Loucy (cell line): ENCODE measurements at regions not wholly inside any gene's neighbourhood (a gene's known extent, or its start where the extent isn't known, plus 50 kb on each side); places are given as distances from the start of the nearest gene placed in this dataset.

Source experiments
- H2AFZ ChIP-seq: fragments of 200-600 bp; sonication (generic); 2 replicates; pipeline ENCODE4 v1.6.0; 2016; ENCODE audit warnings: antibody characterized with exemption, mild to moderate bottlenecking, low read length, moderate library complexity
- H3F3A ChIP-seq: fragments of 200-600 bp; 2 replicates; pipeline ENCODE4 v1.6.0; 2016; ENCODE audit warnings: antibody characterized with exemption, low read depth, mild to moderate bottlenecking
- H3K27me3 ChIP-seq: fragments of 200-600 bp; sonication (generic); 2 replicates; pipeline ENCODE4 v1.6.1; 2014; ENCODE audit warnings: low read length, mild to moderate bottlenecking; ENCODE audit not compliant: insufficient read depth, poor library complexity, severe bottlenecking
- H3K36me3 ChIP-seq: fragments of 200-600 bp; sonication (generic); 2 replicates; pipeline ENCODE4 v1.6.1; 2016; ENCODE audit warnings: low read length; ENCODE audit not compliant: insufficient read depth
- H3K4me1 ChIP-seq: fragments of 200-600 bp; sonication (generic); 2 replicates; pipeline ENCODE4 v1.5.1; 2014; ENCODE audit warnings: low read length, mild to moderate bottlenecking; ENCODE audit not compliant: insufficient read depth, poor library complexity, severe bottlenecking
- H3K4me2 ChIP-seq: fragments of 200-600 bp; sonication (generic); 2 replicates; pipeline ENCODE4 v1.6.0; 2014; ENCODE audit warnings: antibody characterized with exemption, low read length, low read depth, mild to moderate bottlenecking; ENCODE audit not compliant: poor library complexity, severe bottlenecking
- H3K4me3 ChIP-seq: fragments of 200-600 bp; sonication (generic); 2 replicates; pipeline ENCODE4 v1.5.1; 2014; ENCODE audit warnings: low read length, mild to moderate bottlenecking, mixed read lengths; ENCODE audit not compliant: poor library complexity, severe bottlenecking
- H3K79me2 ChIP-seq: fragments of 200-600 bp; sonication (generic); 2 replicates; pipeline ENCODE4 v1.6.1; 2014; ENCODE audit warnings: low read length; ENCODE audit not compliant: insufficient read depth
- H3K9ac ChIP-seq: fragments of 200-600 bp; sonication (generic); 2 replicates; pipeline ENCODE4 v1.6.0; 2014; ENCODE audit warnings: mild to moderate bottlenecking, low read depth, low read length, moderate library complexity; ENCODE audit not compliant: poor library complexity, severe bottlenecking
- H3K9me2 ChIP-seq: fragments of 200-600 bp; sonication (generic); replicated peaks from 2 replicates; pipeline ENCODE4 v1.6.1; 2016; ENCODE audit warnings: low read depth, low read length, mixed read lengths
- H3K9me3 ChIP-seq: fragments of 200-600 bp; sonication (generic); 2 replicates; pipeline ENCODE4 v1.6.1; 2014; ENCODE audit warnings: mild to moderate bottlenecking, antibody characterized with exemption, low read length, low read depth; ENCODE audit not compliant: insufficient read depth
- H4K20me1 ChIP-seq: fragments of 200-600 bp; sonication (generic); 2 replicates; pipeline ENCODE4 v1.6.0; 2014; ENCODE audit warnings: antibody characterized with exemption, low read length, mild to moderate bottlenecking; ENCODE audit not compliant: insufficient read depth, poor library complexity, severe bottlenecking
- CTCF ChIP-seq: fragments of 200-600 bp; sonication (generic); conservative IDR thresholded peaks from 2 replicates; pipeline ENCODE4 v1.5.1; 2014; ENCODE audit warnings: mild to moderate bottlenecking, antibody characterized with exemption, low read length
- EZH2phosphoT487 ChIP-seq: fragments of 200-600 bp; IDR thresholded peaks from 2 replicates; pipeline ENCODE4 v1.6.1; 2018; ENCODE audit warnings: antibody characterized with exemption, mild to moderate bottlenecking, moderate library complexity, borderline replicate concordance

- Histone ChIP-seq H3K4me2 (no peak overlapping the region), H3F3A (no peaks in the 10 kb centered on the region), H3K27me3 (no peaks in the 10 kb centered on the region), H3K36me3 (no peaks in the 10 kb centered on the region), H2AFZ (no peak overlapping the region), H4K20me1 (no peaks in the 10 kb centered on the region), H3K9me2 (no peaks in the 10 kb centered on the region), H3K4me1 (peaks cover 14% of the 10 kb centered on the region), H3K9me3 (no peaks in the 10 kb centered on the region), H3K4me3 (no peak overlapping the region), H3K79me2 (no peaks in the 10 kb centered on the region), H3K9ac (no peak overlapping the region)
- no peak for TF ChIP-seq EZH2phosphoT487
These were observed 416.7 kb downstream of the MTX2 start for GRCh38 chr2:176685908-176686307.

- TF ChIP-seq CTCF, result no peak
- no peak for TF ChIP-seq EZH2phosphoT487
- no peaks in the 10 kb centered on the region for H3K9me2 ChIP-seq
- no peaks in the 10 kb centered on the region for H3K9me3 ChIP-seq
- H3F3A ChIP-seq, result no peaks in the 10 kb centered on the region
- H3K9ac ChIP-seq, result no peak overlapping the region
- no peaks in the 10 kb centered on the region for H3K79me2 ChIP-seq
- H2AFZ ChIP-seq, result no peak overlapping the region
- H3K36me3 ChIP-seq, result no peaks in the 10 kb centered on the region
- H3K27me3 ChIP-seq, result no peaks in the 10 kb centered on the region
- H3K4me2 ChIP-seq, result no peak overlapping the region
- no peaks in the 10 kb centered on the region for H4K20me1 ChIP-seq
- H3K4me1 ChIP-seq, result peaks cover 14% of the 10 kb centered on the region
- H3K4me3 ChIP-seq, result no peak overlapping the region
These were observed 417.1 kb downstream of the MTX2 start for GRCh38 chr2:176686328-176686727.

GRCh38 chr2:176687342-176687741 is 418.1 kb downstream of the MTX2 start:
- Histone ChIP-seq H3K4me1 (peaks cover 14% of the 10 kb centered on the region), H3K4me3 (no peak overlapping the region), H3K27me3 (no peaks in the 10 kb centered on the region), H3K9me3 (no peaks in the 10 kb centered on the region), H3K9ac (no peak overlapping the region), H2AFZ (no peak overlapping the region), H3K9me2 (no peaks in the 10 kb centered on the region), H3F3A (no peaks in the 10 kb centered on the region), H3K36me3 (no peaks in the 10 kb centered on the region), H4K20me1 (no peaks in the 10 kb centered on the region), H3K79me2 (no peaks in the 10 kb centered on the region), H3K4me2 (no peak overlapping the region)
- TF ChIP-seq EZH2phosphoT487 (no peak), CTCF (no peak)

- Histone ChIP-seq H3K9me2 (no peaks in the 10 kb centered on the region), H4K20me1 (no peaks in the 10 kb centered on the region), H3K4me3 (no peak overlapping the region), H3K27me3 (no peaks in the 10 kb centered on the region), H3K9me3 (no peaks in the 10 kb centered on the region), H3K4me1 (peaks cover 14% of the 10 kb centered on the region), H2AFZ (no peak overlapping the region), H3K79me2 (no peaks in the 10 kb centered on the region), H3K4me2 (no peak overlapping the region), H3K9ac (no peak overlapping the region), H3K36me3 (no peaks in the 10 kb centered on the region), H3F3A (no peaks in the 10 kb centered on the region)
- TF ChIP-seq EZH2phosphoT487 (no peak), CTCF (no peak)
These were observed 418.7 kb downstream of the MTX2 start for GRCh38 chr2:176687944-176688343.
